ENCODE measurements at regions not wholly inside any gene's neighbourhood (a gene's known extent, or its start where the extent isn't known, plus 50 kb on each side); places are given as distances from the start of the nearest gene placed in this dataset.
A peak's percentile ranks its signal among the peaks of the same experiment; 100 is the strongest.

- TF ChIP-seq CTCF (IDR thresholded peaks at IDR 0.05), result no peak
- Mint-ChIP-seq H3K27ac (no peak overlapping the region), H3K4me3 (no peak overlapping the region), H3K27me3 (ENCODE audit: insufficient read depth) (peaks cover 12% of the 10 kb centered on the region), H3K9me3 (no peaks in the 10 kb centered on the region; the same call in 1 of the 2 replicates), H3K4me1 (ENCODE audit: low read depth) (peaks cover 6% of the 10 kb centered on the region), H3K36me3 (ENCODE audit: low read depth) (no peaks in the 10 kb centered on the region)
- DNase-seq, result no peak
Measured at GRCh38 chr14:99030454-99030853, 241.5 kb downstream of the BCL11B start.

- Mint-ChIP-seq H3K27me3 (ENCODE audit: insufficient read depth) (peaks cover 16% of the 10 kb centered on the region), H3K4me3 (no peak overlapping the region), H3K36me3 (ENCODE audit: low read depth) (no peaks in the 10 kb centered on the region), H3K27ac (no peak overlapping the region), H3K4me1 (ENCODE audit: low read depth) (peaks cover 23% of the 10 kb centered on the region), H3K9me3 (peaks cover 5% of the 10 kb centered on the region; the same call in 1 of the 2 replicates)
- no peak for DNase-seq
- TF ChIP-seq CTCF (IDR thresholded peaks at IDR 0.05), result no peak
Measured at GRCh38 chr14:99032759-99033158, 239.2 kb downstream of the BCL11B start.

GRCh38 chr14:99033951-99034350, 238.0 kb downstream of the BCL11B start:
- TF ChIP-seq CTCF (IDR thresholded peaks at IDR 0.05), result no peak
- DNase-seq, result no peak
- H3K27ac Mint-ChIP-seq, result no peak overlapping the region
- no peak overlapping the region for H3K4me3 Mint-ChIP-seq
- H3K4me1 Mint-ChIP-seq (ENCODE audit: low read depth), result peaks cover 34% of the 10 kb centered on the region
- no peaks in the 10 kb centered on the region for H3K36me3 Mint-ChIP-seq (ENCODE audit: low read depth)
- peaks cover 5% of the 10 kb centered on the region; the same call in 1 of the 2 replicates for H3K9me3 Mint-ChIP-seq
- H3K27me3 Mint-ChIP-seq (ENCODE audit: insufficient read depth), result peaks cover 16% of the 10 kb centered on the region

- DNase-seq, result no peak
- H3K4me3 Mint-ChIP-seq, result no peak overlapping the region; the same call in 1 of the 2 replicates
- H3K27ac Mint-ChIP-seq, result peak overlapping the region; percentile 18; the same call in 1 of the 2 replicates
- H3K4me1 Mint-ChIP-seq (ENCODE audit: low read depth), result peaks cover 34% of the 10 kb centered on the region
- H3K27me3 Mint-ChIP-seq (ENCODE audit: insufficient read depth), result peaks cover 16% of the 10 kb centered on the region
- no peaks in the 10 kb centered on the region for H3K36me3 Mint-ChIP-seq (ENCODE audit: low read depth)
- peaks cover 8% of the 10 kb centered on the region for H3K9me3 Mint-ChIP-seq
- TF ChIP-seq CTCF (IDR thresholded peaks at IDR 0.05), result 0 out of 2 replicates have a peak, but pooled peaks have one; percentile 33
Measured at GRCh38 chr14:99034711-99035171, 237.3 kb downstream of the BCL11B start.

- TF ChIP-seq CTCF (IDR thresholded peaks at IDR 0.05), result no peak
- peaks cover 15% of the 10 kb centered on the region for H3K27me3 Mint-ChIP-seq (ENCODE audit: insufficient read depth)
- DNase-seq, result peak; percentile 1
- H3K27ac Mint-ChIP-seq, result peak overlapping the region; percentile 18
- peaks cover 9% of the 10 kb centered on the region for H3K9me3 Mint-ChIP-seq
- peaks cover 34% of the 10 kb centered on the region for H3K4me1 Mint-ChIP-seq (ENCODE audit: low read depth)
- no peaks in the 10 kb centered on the region for H3K36me3 Mint-ChIP-seq (ENCODE audit: low read depth)
- H3K4me3 Mint-ChIP-seq, result peak overlapping the region; percentile 13; the same call in 1 of the 2 replicates
Measured at GRCh38 chr14:99035268-99035667, 236.7 kb downstream of the BCL11B start.
